Activated CD8-positive, alpha-beta memory T cell treated with anti-CD3 and anti-CD28 coated beads for 36 hours (primary cell): ENCODE measurements at regions not wholly inside any gene's neighbourhood (a gene's known extent, or its start where the extent isn't known, plus 50 kb on each side); places are given as distances from the start of the nearest gene placed in this dataset.

Experiments used
- CTCF ChIA-PET: fragments of 350-600 bp; sonication (Branson Sonifier 250); formaldehyde crosslinking; loops from one replicate; lab custom pipeline; 2021; ENCODE audit warnings: antibody characterized with exemption; lab: Charles Lee
- POLR2A ChIA-PET: fragments of 350-600 bp; sonication (Branson Sonifier 250); formaldehyde crosslinking; loops from one replicate; lab custom pipeline; 2021; ENCODE audit warnings: antibody characterized with exemption; lab: Charles Lee

DNA sequence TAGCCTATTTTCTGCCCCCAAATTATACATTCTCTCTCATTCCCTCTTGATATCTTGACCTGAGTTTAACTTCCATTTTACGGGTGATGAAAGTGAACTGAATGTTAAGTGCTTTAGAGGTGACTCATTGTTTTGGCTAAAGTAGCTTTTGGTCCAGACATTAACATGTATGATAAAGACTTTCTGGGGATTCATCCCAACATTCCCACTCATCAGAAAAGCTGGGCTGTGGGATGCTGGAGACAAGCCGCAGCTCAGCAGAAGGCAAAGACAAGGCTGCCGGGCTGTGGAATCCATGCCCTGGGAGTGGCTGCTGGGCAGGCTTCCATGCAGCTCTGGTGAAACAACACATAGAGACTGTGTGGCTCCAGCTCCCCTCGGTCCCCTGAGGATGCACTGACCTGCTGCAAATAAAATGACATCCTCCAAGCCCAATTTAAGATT lies 89.9 kb upstream of the SYNDIG1 start:
- POLR2A ChIA-PET: no interaction called here
- CTCF ChIA-PET: no interaction called here

DNA sequence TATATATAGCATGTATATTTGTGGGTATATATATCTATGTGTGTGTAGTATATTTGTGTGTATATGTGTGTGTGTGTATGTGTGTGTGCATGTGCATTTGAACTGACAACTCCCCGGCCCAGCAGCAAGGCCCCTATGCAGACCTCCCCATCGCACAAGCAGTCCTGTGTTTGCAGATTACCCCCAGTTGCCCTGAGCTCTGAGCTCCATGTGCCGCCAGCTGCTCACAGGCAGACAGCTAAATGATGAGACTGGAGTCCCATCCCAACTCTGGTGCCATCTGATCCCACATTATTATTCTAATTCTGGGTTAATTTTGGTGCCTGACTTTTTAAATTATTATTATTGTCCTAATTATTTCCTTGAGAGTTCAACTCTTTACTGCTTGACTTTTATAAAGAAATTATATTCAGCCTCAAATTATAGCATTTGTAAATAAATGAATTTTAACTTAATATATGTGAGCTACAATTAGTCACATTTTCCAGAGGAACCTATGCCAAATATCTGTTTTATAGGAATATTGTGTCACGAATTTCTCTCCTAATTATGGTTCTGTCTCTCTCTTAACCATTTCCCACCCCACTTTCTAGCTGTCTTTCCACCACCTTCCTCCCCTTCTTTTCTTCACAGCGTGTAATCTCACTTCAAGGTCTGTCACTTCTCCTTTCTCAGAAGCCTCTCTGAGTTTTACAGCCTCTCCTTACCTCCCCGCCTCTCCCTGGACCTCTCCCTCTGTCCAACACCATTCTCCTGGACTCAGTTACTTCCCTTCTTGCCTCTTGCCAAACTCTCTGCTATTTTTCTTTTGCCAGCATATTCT lies 90.6 kb upstream of the SYNDIG1 start:
- POLR2A ChIA-PET: no interaction called here
- CTCF ChIA-PET: no interaction called here

DNA sequence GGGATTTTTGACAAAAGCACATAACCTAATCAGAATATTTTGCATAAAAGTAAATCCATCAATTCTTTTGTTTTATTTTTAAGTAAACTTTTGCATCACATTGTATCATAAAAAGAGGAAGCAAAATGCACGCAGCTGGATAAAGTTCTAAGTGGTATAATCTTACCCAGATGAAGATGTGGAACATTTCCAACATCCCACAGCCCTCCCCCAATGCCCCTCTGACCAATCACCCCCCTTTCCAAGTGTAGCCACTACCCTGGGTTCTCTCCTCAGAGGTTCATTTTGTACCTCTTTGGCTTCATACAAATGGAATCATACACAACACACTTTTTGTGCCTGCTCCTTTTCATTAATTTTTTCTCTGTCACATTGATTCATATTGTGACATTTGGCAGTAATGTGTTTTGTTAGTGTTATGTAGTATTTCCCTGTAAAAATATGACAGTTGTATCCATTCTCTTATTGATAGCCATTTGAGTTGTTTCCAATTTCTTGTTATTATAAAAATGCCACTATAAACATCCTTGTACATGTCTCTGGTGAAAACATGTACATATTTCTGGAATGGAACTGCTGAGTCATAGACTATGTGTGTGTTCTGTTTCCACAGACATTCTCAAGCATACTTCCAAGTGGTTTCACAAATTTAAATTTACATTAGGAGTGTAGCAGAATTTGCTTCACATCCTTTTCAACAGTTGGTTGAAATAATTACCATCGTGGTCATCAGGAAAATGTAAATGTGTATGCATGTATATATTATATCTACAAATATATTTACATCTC lies 92.9 kb upstream of the SYNDIG1 start:
- ChIA-PET POLR2A (no interaction called here), CTCF (no interaction called here)

DNA sequence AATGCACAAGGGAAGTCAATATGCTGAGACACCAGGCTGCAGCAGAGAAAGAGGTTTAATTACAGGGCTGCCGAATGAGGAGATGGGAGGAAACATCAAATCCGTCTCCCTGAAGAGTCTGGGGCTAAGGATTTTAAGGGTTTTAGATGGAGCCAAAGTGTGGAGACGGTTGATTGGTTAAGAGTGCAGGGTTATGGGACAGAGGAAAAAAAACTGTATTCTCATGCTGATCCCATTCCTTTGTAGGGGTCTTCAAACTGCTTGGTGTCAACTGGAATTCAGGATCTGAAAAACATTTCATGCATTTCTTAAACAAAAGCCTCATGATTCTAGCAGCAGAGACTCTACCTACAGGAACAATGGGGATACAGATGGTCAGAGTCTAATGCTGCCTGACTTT lies 96.1 kb upstream of the SYNDIG1 start:
- CTCF ChIA-PET: no interaction called here
- POLR2A ChIA-PET: no interaction called here

DNA sequence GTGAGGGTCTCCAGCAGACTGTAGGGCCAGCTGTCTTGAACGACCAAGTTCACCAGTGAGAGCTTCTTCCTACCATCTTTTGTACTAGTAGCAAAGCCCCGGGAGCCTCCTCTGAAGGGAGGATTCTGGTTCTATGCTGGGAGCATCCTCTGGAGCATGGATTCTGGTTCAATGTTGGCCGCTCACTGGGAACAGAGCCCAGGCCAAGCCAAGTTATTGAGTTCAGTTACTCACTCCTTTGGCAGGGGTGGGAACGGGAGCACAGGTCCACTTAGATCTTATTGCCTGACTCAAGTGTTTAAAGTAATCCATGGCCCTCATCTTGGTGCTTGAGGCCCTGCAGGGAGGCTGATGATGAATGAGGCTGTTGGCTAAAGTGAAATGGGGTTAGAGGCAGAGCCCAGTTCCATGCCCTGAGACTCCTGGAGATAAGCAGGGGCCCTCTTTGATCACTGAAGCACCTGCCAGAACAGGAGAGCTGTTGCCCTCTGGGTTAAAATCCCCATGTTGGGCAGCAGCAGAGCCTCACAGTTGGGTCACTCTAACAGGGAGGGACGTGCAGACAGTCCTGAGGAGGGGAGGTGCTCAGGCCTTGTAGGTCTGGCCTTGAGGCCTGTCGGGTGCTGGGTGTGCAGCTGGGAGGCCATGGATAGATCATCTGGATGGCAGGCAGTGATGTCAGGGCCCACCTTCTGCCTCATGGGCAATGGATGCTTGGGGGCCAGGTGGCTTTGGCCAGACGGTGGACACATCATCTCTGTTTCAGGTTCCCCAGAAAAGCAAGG lies 98.3 kb upstream of the SYNDIG1 start:
- ChIA-PET CTCF (no interaction called here), POLR2A (no interaction called here)

DNA sequence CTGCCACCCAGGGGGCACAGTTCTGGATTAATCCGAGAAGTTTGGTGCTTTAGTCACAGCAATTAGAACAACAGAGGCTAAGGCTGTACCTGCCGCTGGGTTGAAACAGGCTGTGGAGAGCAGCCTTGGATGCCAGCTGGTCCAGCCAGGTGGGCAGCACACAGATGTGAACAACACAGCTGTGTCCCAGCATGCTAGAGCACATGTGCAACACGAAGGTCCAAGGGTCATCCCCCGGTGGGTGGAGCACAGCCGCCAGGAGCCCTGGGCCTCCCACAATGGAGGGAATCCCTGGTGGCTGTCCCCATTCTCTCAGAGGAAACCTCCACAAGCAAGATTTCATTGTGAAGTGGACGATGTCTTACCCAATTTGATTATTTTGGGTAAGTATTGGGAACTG lies 99.2 kb upstream of the SYNDIG1 start:
- POLR2A ChIA-PET: no interaction called here
- CTCF ChIA-PET: no interaction called here

DNA sequence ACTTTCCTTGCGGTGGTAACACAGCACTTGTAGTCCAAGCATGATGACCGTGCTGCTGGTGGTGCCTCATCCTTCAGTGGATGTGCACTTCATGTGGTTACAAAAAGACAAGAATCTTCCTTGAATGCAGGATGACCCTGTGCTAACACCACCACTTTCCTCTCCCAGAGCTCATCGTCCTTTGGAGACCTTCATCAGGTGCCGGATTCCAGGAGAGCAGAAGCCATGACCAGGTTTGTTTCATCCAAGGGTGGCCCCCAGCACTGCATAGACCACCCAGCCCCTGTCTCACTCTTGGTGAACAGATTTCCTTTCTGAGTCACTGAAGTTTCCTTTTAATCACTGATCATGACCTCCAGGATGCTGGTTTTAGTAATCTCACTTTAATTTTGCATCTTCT lies 101.2 kb upstream of the SYNDIG1 start:
- CTCF ChIA-PET: no interaction called here
- POLR2A ChIA-PET: no interaction called here

DNA sequence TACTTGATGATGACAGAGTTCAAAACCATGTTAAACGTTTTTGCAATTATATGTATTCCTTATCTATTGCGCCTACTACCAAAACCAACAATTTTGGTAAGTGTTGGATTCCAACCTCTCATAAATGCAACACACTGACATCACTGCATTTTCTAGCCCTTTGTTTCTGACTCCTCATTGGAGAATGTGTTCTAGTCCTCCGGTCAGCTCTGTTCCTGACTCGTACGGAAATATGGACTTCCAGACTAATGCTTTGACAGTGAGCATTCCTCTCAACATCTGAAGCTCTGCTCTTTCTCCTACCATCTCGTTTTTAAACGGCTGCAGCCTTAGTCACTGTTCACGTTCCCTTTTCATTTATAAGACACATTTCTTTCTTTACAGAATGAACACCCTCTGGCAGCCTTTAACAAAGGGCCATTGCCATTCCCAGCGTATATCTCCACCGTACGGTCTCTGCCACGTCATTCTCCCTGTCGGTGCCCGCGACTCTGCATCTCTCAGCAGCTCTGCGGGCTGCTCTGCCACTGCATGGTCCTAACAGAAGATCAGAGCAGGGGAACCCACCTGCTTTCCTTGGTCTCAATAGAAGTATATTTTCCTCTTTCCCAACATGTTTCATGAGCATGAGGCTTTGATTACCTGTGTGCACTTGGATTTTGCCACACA lies 103.0 kb upstream of the SYNDIG1 start:
- ChIA-PET CTCF (no interaction called here), POLR2A (no interaction called here)

DNA sequence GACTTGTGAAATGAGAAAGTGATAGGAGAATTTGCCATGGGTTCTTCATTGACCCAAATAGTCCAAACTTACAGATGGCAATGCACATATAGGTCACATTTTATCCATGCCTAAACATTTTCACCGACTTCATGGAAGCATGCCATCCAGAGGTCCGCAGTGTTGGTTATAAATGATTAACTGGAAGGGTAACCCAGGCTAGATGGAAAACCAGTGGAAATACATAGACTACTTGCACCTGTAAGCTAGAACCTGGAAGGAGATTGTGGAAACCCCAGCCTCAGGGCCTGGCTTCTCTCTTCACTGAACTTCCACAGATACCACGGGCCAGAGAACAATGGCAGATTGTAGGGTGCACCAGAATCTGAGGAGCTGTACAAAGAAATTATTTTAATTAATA lies 103.8 kb upstream of the SYNDIG1 start:
- ChIA-PET POLR2A (no interaction called here), CTCF (no interaction called here)

DNA sequence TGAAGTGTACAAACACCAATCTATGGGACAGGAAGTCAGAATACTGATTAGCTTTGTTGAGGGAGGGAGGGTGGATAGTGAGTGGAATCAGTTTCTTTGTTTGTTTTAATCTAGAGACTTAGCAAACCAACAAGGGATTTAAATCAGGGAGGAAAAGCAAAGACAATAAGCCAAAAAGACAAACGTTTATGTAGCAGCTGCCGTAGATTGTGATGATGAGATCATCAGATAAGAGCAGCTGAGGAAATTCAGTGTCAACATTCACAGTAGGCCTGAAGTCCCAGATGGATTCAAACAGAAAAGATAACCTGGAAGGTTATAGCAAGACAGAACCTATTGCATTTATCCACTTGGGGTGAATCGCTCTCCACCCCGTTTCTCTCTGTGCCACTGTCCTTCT lies 104.9 kb upstream of the SYNDIG1 start:
- POLR2A ChIA-PET: no interaction called here
- CTCF ChIA-PET: no interaction called here

DNA sequence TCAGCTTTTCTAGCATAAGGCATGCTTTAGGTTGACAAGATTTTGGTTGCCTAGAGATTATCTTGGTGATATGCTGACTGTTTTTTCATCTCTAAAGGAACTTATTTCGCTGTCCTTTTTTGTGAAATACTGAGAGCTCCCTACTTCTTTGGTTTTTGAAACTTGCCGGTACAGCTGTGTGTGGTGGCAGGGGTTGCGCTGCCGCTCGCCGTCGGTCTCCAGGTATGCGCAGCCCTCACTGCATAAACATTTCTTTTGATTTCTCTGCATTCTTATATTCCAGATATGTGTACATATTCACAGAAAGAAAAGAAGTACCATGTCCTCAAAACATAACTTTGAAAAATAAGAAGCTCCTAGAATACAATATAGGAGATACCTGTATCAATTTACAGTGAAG lies 106.4 kb upstream of the SYNDIG1 start:
- CTCF ChIA-PET: no interaction called here
- POLR2A ChIA-PET: no interaction called here

DNA sequence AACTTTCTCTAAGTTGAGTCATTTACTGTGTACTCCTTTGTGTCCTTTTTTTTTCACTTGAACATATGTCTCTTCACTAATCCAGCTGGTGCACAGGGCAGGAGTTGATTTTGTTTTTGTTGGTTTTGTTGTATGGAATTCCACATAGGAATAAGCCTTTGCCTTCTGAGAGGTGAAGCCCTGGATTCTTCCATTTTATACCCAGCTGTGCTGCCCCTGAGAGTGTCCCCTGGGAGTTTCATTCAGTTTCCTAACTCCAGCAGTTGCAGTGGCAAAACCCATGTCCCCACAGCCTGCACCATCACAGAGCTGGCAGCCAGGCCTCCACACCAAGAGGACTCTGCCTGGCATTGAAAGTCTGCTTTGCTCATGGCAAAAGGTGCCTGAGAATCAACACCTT lies 107.3 kb upstream of the SYNDIG1 start:
- POLR2A ChIA-PET: no interaction called here

DNA sequence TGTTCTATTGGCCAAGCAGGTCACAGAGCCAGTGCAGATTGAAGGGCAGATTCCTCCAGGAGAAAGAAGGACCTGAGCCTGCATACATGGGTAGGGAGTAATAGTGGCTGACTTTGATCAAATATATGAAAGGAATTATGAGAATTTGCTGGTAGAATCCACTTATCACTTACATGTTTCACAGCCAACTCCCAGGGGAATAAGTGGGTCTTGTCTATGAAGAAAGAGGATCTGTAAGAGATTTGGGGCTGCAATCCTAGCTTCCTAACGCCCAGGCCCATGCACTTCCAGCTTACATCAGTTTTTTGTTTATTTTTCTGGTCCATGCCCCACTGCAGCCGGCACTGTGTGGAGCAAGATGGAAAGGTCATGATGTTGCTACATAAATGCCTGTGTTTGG lies 107.9 kb upstream of the SYNDIG1 start:
- CTCF ChIA-PET: no interaction called here
- POLR2A ChIA-PET: no interaction called here

More for the DNA sequence above, 107.3 kb upstream of the SYNDIG1 start:
- CTCF ChIA-PET: no interaction called here

DNA sequence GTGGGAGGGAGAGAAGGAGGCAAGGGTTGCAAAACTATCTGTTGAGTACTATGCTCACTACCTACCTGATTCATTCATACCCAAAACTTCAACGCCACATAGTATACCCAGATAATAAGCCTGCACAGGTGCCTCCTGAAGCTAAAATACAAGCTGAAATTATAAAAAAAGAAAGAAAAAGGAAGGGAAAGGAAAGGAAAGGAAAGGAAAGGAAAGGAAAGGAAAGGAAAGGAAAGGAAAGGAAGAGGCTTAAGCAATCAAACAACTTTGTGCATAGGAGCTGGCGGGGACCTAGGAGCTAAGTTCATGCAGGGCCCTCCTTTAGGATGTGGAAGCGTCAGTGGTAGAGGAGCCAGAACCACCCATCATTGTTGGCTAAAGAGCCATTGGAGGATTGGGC lies 108.9 kb upstream of the SYNDIG1 start:
- CTCF ChIA-PET: no interaction called here
- POLR2A ChIA-PET: no interaction called here

DNA sequence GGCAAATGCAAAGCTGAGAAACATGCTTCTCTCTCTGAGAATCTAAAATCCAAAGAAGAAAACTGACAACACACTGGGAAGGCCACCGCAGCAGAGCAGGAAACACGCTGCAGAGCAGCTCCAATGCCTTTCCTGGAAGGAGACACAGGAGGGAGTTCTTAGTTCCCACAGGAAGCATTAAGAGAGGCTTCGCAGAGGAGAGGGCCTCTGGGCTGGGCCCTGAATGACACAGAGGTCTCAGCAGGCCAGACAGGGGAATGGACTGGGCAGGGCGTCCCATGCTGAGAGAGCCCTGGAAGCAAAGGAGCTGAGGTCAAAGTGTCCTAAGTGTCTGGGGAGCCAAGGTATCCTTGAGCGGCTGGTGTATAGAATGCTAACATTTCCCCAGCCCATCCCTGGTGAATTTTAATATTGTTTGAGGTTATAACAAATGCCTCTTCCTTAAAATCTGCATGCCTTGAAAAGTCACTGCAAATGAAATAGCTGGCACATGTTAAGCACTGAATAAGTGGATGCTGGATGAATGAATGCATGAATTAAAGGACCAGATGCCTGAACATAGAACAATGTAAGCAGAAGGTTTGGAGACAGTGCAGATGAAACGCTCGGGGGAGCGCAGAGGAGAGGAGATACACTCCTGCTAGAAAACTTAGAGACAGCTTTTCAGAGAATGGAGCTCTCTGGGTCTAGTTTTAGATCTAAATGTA lies 110.0 kb upstream of the SYNDIG1 start:
- POLR2A ChIA-PET: no interaction called here
- CTCF ChIA-PET: no interaction called here

DNA sequence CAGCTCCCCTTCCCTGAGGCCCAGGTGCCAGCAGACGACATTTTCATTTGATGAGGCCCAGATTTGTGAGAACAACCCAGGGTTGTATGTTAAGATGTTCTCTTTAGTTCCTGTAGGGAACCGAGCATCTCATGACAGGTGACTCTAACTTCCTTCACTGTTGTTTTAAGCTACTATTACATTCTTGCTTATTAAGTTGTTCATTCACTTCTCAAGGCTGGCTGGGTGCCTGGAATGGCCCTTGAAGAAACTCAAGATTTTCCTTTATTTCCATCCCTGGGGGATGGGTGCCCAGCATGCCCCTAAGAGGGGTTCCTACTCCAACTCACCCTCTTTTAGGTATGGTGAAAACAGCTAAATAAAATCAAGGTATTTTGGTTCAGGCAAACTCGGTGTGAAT lies 111.5 kb upstream of the SYNDIG1 start:
- ChIA-PET POLR2A (no interaction called here), CTCF (no interaction called here)

DNA sequence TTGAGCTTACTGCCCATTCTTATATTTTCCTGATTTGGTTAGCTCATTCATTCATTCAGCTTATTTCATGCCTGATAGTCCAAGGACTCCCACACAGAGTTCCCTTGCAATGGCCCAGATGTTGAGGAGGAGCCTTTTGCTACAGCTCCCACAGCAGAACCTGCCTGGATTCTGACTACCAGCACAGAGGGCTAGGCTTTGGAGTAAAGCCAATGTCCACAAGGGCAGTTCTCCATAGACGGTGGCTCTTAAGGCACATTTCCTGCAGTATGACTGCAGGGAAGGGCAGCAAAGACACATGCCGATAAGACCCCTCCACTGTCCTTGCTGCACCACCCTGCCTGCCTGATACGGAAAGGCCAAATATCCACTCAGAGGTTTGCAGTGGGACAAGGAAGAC lies 112.3 kb upstream of the SYNDIG1 start:
- CTCF ChIA-PET: no interaction called here
- POLR2A ChIA-PET: no interaction called here

DNA sequence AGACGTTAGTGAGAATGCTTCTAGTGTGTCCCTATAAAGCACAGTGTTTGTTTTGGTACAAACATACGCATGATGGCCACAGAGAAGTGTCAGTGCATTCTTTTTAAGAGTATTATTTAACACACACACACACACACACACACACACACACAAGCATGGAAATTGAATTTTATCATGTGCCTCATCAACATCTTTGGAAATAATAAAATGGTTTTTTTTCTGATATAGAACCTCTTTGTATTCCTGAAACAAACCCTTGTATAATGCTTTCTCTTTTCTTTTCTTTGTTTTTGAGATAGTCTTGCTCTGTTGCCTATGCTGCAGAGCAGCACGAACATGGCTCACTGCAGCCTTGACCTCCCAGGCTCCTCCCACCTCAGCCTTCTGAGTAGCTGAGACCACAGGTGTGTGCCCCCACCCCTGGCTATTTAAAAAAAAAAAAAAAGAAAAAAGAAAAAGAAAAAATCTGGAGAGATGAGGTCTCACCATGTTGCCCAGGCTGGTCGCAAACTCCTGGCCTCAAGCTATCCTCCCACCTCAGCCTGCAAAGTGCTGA lies 116.2 kb upstream of the SYNDIG1 start:
- POLR2A ChIA-PET: no interaction called here
- CTCF ChIA-PET: interaction anchor here (0.7 kb wide), 1 partner anchor 658 kb away, joined by 4 read pairs; no protein-coding TSS in a partner anchor

DNA sequence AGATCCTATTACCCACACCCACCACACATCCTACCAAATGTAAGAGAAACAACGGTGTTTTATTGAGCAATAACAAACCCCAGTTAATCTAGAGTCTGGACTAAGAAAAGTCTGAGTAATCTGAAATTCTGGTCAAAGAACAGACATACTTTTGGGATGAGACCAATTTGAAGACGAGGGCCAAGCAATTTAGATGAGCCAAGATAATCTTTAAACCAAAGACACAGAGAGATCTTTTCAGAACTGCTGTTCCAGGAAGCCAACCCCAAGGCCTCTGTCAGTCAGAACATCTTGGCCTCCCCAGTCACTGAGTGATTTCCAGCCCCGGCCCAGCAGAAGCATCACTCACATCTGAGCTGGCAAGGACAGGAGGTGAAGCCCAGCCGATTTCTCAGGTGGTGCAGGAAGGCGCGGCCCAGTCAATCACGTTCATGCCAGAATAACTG lies 118.5 kb upstream of the SYNDIG1 start:
- ChIA-PET POLR2A (no interaction called here), CTCF (no interaction called here)
